HEK293T (cell line): ENCODE measurements at regions not wholly inside any gene's neighbourhood (a gene's known extent, or its start where the extent isn't known, plus 50 kb on each side); places are given as distances from the start of the nearest gene placed in this dataset.
"Not testable (repeated sequence)": the region's sequence is repeated elsewhere in the genome, so short reads cannot be mapped to it uniquely, and the experiment has no call there.

Experiments
- CTCF ChIA-PET: fragments of 350-600 bp; formaldehyde crosslinking; extraction: SDS; loops from one replicate; lab custom pipeline; 2021; ENCODE audit warnings: antibody characterized with exemption, inconsistent platforms; lab: Yijun Ruan, JAX
- POLR2A ChIA-PET: fragments of 350-600 bp; formaldehyde crosslinking; extraction: SDS; loops from one replicate; lab custom pipeline; 2020; ENCODE audit warnings: antibody characterized with exemption, inconsistent platforms; lab: Yijun Ruan, JAX
- DNase-seq: peaks from one replicate; pipeline ENCODE4 v3.0.0; 2012; ENCODE audit warnings: mixed read lengths; ENCODE audit errors: extremely low spot score
- ARNT ChIP-seq: fragments of 450-650 bp; IDR thresholded peaks from 2 replicates; pipeline ENCODE4 v1.6.1; 2017; ENCODE audit warnings: mild to moderate bottlenecking
- BHLHE40 ChIP-seq: fragments of 450-650 bp; IDR thresholded peaks from 2 replicates; pipeline ENCODE4 v1.6.1; 2016; ENCODE audit warnings: mild to moderate bottlenecking, moderate library complexity, borderline replicate concordance
- CTBP1 ChIP-seq: fragments of 450-650 bp; IDR thresholded peaks from 2 replicates; pipeline ENCODE4 v1.6.1; 2016; ENCODE audit warnings: borderline replicate concordance
- ELF4 ChIP-seq: fragments of 450-650 bp; IDR thresholded peaks from 2 replicates; pipeline ENCODE4 v1.6.1; 2017; ENCODE audit warnings: antibody characterized with exemption
- FOXA1 ChIP-seq: fragments of 450-650 bp; IDR thresholded peaks from 2 replicates; pipeline ENCODE4 v1.6.1; 2016; ENCODE audit warnings: mild to moderate bottlenecking
- FOXK2 ChIP-seq: fragments of 450-650 bp; IDR thresholded peaks from 2 replicates; pipeline ENCODE4 v1.6.1; 2016; ENCODE audit warnings: mild to moderate bottlenecking
- FOXM1 ChIP-seq: fragments of 450-650 bp; IDR thresholded peaks from 2 replicates; pipeline ENCODE4 v1.6.1; 2017; ENCODE audit warnings: mild to moderate bottlenecking, borderline replicate concordance
- HDGF ChIP-seq: fragments of 450-650 bp; IDR thresholded peaks from 2 replicates; pipeline ENCODE4 v1.6.1; 2017; ENCODE audit warnings: antibody characterized with exemption, borderline replicate concordance
- L3MBTL2 ChIP-seq: fragments of 450-650 bp; conservative IDR thresholded peaks from 2 replicates; pipeline ENCODE4 v1.6.1; 2016; ENCODE audit warnings: mild to moderate bottlenecking
- LEF1 ChIP-seq: fragments of 450-650 bp; IDR thresholded peaks from 2 replicates; pipeline ENCODE4 v1.6.1; 2017; ENCODE audit warnings: mild to moderate bottlenecking, borderline replicate concordance
- NFRKB ChIP-seq: fragments of 450-650 bp; IDR thresholded peaks from 2 replicates; pipeline ENCODE4 v1.6.1; 2016; ENCODE audit warnings: mild to moderate bottlenecking, moderate library complexity
- SP1 ChIP-seq: fragments of 450-650 bp; IDR thresholded peaks from 2 replicates; pipeline ENCODE4 v1.6.1; 2017
- SUZ12 ChIP-seq: fragments of 450-650 bp; IDR thresholded peaks from 2 replicates; pipeline ENCODE4 v1.6.1; 2016; ENCODE audit warnings: mild to moderate bottlenecking
- TARDBP ChIP-seq: fragments of 450-650 bp; IDR thresholded peaks from 2 replicates; pipeline ENCODE4 v1.6.1; 2016
- ZNF384 ChIP-seq: fragments of 450-650 bp; IDR thresholded peaks from 2 replicates; pipeline ENCODE4 v1.6.1; 2016
- TF ChIP-seq, protein P1 (sequence below): fragments of 450-650 bp; IDR thresholded peaks from 2 replicates; pipeline ENCODE4 v1.6.1; 2016

DNA sequence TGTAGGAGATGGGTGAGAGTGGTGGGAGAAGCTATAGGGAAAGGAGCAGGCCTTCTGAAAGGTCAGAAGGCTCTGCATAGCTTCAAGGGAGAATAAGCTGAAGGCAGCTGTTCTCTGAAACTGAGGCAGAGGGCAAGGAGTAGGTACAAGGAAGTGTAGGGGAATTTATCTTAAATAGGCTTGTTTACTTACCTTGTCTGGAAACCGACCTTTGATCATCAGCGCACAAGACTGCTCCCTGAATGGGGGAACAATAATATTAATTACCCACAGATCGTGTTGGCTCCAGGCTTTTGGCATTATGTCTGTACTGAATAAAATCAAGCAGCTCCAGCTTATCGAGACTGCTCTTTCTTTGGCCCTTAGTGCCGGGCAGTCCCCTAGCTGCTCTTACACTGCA is 175.5 kb upstream of the MAGEB16 start:
- ChIA-PET CTCF (no interaction called here), POLR2A (no interaction called here)
- DNase-seq, result no peak
- no peak for TF ChIP-seq ELF4
- no peak for TF ChIP-seq CTBP1
- TF ChIP-seq TARDBP, result no peak
- TF ChIP-seq SUZ12, result no peak
- TF ChIP-seq HDGF, result no peak
- no peak for TF ChIP-seq FOXA1
- TF ChIP-seq FOXM1, result no peak
- TF ChIP-seq ZNF384, result no peak
- no peak for TF ChIP-seq FOXK2
- no peak for TF ChIP-seq ARNT
- TF ChIP-seq NFRKB, result no peak
- no peak for TF ChIP-seq BHLHE40
- TF ChIP-seq, protein P1, sequence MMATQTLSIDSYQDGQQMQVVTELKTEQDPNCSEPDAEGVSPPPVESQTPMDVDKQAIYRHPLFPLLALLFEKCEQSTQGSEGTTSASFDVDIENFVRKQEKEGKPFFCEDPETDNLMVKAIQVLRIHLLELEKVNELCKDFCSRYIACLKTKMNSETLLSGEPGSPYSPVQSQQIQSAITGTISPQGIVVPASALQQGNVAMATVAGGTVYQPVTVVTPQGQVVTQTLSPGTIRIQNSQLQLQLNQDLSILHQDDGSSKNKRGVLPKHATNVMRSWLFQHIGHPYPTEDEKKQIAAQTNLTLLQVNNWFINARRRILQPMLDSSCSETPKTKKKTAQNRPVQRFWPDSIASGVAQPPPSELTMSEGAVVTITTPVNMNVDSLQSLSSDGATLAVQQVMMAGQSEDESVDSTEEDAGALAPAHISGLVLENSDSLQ, result no peak
- TF ChIP-seq SP1, result no peak
- TF ChIP-seq LEF1, result no peak
- no peak for TF ChIP-seq L3MBTL2

DNA sequence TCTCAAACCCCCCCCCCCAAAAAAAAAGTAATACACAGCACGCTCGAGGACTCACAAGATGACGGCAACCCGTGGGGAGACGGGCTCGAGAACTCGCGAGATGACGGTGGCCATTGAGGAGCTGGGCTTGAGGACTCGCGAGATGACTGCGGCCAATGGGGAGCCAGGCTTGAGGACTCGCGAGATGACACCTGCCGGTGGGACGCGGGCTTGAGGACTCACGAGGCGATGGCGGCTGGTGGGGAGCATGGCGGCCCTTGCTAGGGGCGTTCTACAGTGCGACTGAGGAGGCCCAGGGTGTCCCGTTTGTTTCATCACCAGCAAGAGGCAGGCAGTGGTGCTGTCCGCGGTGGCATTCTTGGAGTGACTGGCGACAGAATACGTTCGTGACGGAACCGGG is 172.4 kb upstream of the MAGEB16 start:
- TF ChIP-seq SP1 (no peak), L3MBTL2 (no peak), ELF4 (no peak), FOXA1 (no peak), BHLHE40 (no peak), ARNT (no peak), SUZ12 (no peak), FOXK2 (no peak), LEF1 (no peak), FOXM1 (no peak), NFRKB (no peak), CTBP1 (no peak), TARDBP (no peak), ZNF384 (no peak), HDGF (no peak)
- TF ChIP-seq, protein P1, result no peak
- ChIA-PET CTCF (no interaction called here), POLR2A (no interaction called here)
- DNase-seq, result no peak

DNA sequence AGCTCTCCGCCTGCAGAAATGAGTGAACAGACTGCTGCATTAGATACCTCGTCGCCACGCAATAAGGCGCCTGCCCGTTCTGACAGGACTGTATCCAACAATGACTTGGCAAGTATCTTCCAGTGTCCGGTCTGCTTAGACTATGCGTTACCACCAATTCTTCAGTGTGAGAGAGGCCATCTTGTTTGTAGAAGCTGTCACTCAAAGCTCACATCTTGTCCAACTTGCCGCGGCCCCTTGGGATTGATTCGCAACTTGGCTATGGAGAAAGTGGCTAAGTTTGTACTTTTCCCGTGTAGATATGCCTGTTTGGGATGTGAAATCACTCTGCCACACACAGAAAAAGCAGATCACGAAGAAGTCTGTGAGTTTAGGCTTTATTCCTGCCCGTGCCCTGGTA is 172.0 kb upstream of the MAGEB16 start:
- no peak for DNase-seq
- CTCF ChIA-PET, result no interaction called here
- TF ChIP-seq ZNF384 (no peak), ELF4 (no peak), SP1 (no peak), FOXA1 (no peak), ARNT (no peak), CTBP1 (no peak), BHLHE40 (no peak), LEF1 (no peak), TARDBP (no peak), L3MBTL2 (no peak), SUZ12 (no peak), FOXM1 (no peak)
- TF ChIP-seq, protein P1, result no peak
- POLR2A ChIA-PET, result no interaction called here

- POLR2A ChIA-PET, DNase-seq, CTCF ChIA-PET: not testable (repeated sequence)
These were observed 162.2 kb upstream of the MAGEB16 start for GRCh38 chrX:35635971-35636370.

- POLR2A ChIA-PET, result no interaction called here
- CTCF ChIA-PET, result no interaction called here
- no peak for DNase-seq
- no peak for TF ChIP-seq ELF4
- no peak for TF ChIP-seq FOXK2
- no peak for TF ChIP-seq TARDBP
- no peak for TF ChIP-seq SP1
- no peak for TF ChIP-seq ARNT
- TF ChIP-seq CTBP1, result no peak
- TF ChIP-seq L3MBTL2, result no peak
These were observed 133.3 kb upstream of the MAGEB16 start for GRCh38 chrX:35664833-35665232.

GRCh38 chrX:35665311-35665710 is 132.8 kb upstream of the MAGEB16 start:
- ChIA-PET POLR2A (no interaction called here), CTCF (no interaction called here)
- TF ChIP-seq FOXK2, result no peak
- no peak for TF ChIP-seq TARDBP
- no peak for TF ChIP-seq BHLHE40
- no peak for TF ChIP-seq ELF4
- no peak for TF ChIP-seq FOXA1
- no peak for TF ChIP-seq SP1
- TF ChIP-seq HDGF, result no peak
- TF ChIP-seq, protein P1, result no peak
- no peak for TF ChIP-seq SUZ12
- TF ChIP-seq FOXM1, result no peak
- no peak for TF ChIP-seq L3MBTL2
- TF ChIP-seq ZNF384, result no peak
- no peak for TF ChIP-seq CTBP1
- TF ChIP-seq NFRKB, result no peak
- DNase-seq, result no peak
